Lung (tissue), 11 donors: ENCODE measurements at regions not wholly inside any gene's neighbourhood (a gene's known extent, or its start where the extent isn't known, plus 50 kb on each side); places are given as distances from the start of the nearest gene placed in this dataset.

Experiments
- ATAC-seq: fragments of 200-7000 bp; cut with Tn5 transposase; one replicate; pipeline ENCODE4 v1.9.1; 2020; ENCODE audit warnings: moderate number of reproducible peaks; ENCODE audit not compliant: insufficient read depth, low FRiP score
- DNase-seq, 3 donors: peaks; one replicate each; pipeline ENCODE4 v3.0.0-alpha.2; 2013 to 2017
- H3K27ac ChIP-seq, 2 donors: one replicate each; pipeline ENCODE4 v1.5.1; 2013; ENCODE audit warnings: mild to moderate bottlenecking in 2 of 2, moderate library complexity in 2 of 2, control low read depth in 1 of 2, inconsistent platforms in 1 of 2, low read depth in 1 of 2, low read length in 1 of 2
- H3K27me3 ChIP-seq, 3 donors: one replicate each; pipeline ENCODE4 v1.5.1; 2013; ENCODE audit warnings: low read length in 2 of 3; ENCODE audit not compliant: control insufficient read depth in 3 of 3, insufficient read depth in 3 of 3
- H3K36me3 ChIP-seq, 4 donors: one replicate each; pipeline ENCODE4 v1.5.1; 2013; ENCODE audit warnings: low read length in 4 of 4, mild to moderate bottlenecking in 1 of 4, moderate library complexity in 1 of 4; ENCODE audit not compliant: control insufficient read depth in 4 of 4, insufficient read depth in 4 of 4
- H3K4me1 ChIP-seq, 5 donors: one replicate each; pipeline ENCODE4 v1.5.1; 2013; ENCODE audit warnings: low read length in 5 of 5, mild to moderate bottlenecking in 2 of 5, moderate library complexity in 1 of 5; ENCODE audit not compliant: control insufficient read depth in 5 of 5, insufficient read depth in 5 of 5
- H3K4me3 ChIP-seq: one replicate; pipeline ENCODE4 v1.5.1; 2013; ENCODE audit warnings: mild to moderate bottlenecking, control low read depth, moderate library complexity
- H3K9ac ChIP-seq, 2 donors: one replicate each; pipeline ENCODE4 v1.5.1; 2013; ENCODE audit warnings: low read length in 2 of 2, control low read depth in 1 of 2; ENCODE audit not compliant: insufficient read depth in 1 of 2
- H3K9me3 ChIP-seq, 4 donors: one replicate each; pipeline ENCODE4 v1.5.1; 2013; ENCODE audit warnings: low read length in 3 of 4, mild to moderate bottlenecking in 1 of 4, moderate library complexity in 1 of 4; ENCODE audit not compliant: control insufficient read depth in 4 of 4, insufficient read depth in 3 of 4
- WGBS, 2 donors: extraction: QIAGEN DNeasy Blood & Tissue Kit; methylation state at CpG; one replicate each; pipeline ENCODE4 v1.1.7; 2013; 5-methylcytosine and 5-hydroxymethylcytosine counted together
- TF ChIP-seq, protein P1 (sequence below): IDR thresholded peaks from 2 replicates; pipeline ENCODE4 v1.5.1; 2012; ENCODE audit warnings: mild to moderate bottlenecking; ENCODE audit errors: control extremely low read depth, extremely low read depth
- donor health status: control.
- donor health status: control.
- donor health status: Bipolar disorder and iron deficiency.
- donor health status: healthy.
- donor health status: DM: yes; HTN: yes; CAD: no.

DNA sequence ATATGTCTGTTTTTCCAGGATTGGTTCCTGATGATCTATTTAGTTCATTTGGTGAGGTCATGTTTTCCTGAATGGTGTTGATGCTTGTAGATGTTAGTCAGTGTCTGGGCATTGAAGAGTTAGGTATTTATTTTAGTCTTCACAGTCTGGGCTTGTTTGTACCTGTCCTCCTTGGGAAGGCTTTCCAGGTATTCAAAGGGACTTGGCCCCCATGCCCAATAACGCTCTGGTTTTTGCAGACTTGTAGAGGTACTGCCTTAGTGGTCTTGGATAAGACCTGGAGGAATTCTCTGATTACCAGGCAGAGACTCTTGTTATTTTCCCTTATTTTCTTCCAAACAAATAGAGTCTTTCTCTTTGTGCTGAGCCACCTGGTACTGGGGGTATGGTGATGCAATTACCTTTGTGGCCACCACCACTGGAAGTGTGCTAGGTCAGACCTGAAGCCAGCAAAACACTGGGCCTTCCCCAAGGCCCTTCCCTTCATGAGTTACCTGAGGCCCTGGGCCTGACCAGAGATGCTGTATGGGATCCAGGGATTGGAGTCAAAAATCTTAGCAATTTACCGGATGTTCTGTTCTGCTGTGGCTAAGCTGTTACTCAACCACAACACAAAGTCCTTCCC lies 63.3 kb upstream of the RXFP1 start:
- ATAC-seq (no peak), DNase-seq (no peak)
- Histone ChIP-seq H3K9me3 (peaks cover 0 to 3% (median 1%) of the 10 kb centered on the region in 4 donors), H3K9ac (no peak overlapping the region), H3K4me3 (no peak overlapping the region), H3K27ac (no peak overlapping the region), H3K4me1 (no peaks in the 10 kb centered on the region), H3K36me3 (no peaks in the 10 kb centered on the region), H3K27me3 (no peaks in the 10 kb centered on the region)
- TF ChIP-seq, protein P1, sequence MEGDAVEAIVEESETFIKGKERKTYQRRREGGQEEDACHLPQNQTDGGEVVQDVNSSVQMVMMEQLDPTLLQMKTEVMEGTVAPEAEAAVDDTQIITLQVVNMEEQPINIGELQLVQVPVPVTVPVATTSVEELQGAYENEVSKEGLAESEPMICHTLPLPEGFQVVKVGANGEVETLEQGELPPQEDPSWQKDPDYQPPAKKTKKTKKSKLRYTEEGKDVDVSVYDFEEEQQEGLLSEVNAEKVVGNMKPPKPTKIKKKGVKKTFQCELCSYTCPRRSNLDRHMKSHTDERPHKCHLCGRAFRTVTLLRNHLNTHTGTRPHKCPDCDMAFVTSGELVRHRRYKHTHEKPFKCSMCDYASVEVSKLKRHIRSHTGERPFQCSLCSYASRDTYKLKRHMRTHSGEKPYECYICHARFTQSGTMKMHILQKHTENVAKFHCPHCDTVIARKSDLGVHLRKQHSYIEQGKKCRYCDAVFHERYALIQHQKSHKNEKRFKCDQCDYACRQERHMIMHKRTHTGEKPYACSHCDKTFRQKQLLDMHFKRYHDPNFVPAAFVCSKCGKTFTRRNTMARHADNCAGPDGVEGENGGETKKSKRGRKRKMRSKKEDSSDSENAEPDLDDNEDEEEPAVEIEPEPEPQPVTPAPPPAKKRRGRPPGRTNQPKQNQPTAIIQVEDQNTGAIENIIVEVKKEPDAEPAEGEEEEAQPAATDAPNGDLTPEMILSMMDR: no peak
- WGBS, 2 donors: 95 to 96% methylated on average over 2 of the region's 2 CpGs

DNA sequence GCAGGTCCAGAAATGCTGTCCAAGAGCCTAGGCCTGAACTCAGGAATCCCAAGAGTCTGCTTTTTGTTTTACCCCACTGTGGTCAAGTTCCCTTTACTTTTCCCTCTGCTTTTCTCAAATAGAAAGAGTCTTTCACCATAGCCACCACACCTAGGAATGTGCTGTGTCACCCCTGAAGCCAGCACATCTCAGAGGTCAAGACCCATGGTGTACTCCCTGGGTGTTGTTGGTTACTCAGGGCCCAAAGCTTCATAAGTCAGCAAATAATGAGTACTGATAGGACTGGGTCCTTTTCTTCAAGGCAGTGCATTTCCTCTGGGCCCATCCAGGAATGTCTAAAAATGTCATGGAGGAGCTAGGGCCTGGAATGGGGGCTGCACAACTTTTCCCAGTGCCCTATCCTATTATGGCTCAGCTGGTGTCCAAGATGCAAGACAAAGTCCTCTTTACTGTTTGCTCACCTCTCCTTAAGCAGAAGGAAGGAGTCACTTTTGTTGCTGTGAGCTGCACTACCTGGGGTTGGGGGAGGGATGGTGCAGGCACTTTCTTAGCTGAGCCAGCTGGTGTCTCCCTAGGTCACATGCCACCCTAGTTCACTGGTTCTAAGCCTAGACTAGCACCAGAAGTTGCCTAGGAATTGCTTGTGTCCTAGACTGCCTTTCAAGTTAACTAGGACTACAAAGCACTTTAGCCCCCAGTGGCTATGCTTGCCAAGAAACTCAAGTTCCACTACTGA lies 62.4 kb upstream of the RXFP1 start:
- Histone ChIP-seq H3K4me1 (no peaks in the 10 kb centered on the region), H3K4me3 (no peak overlapping the region), H3K27me3 (no peaks in the 10 kb centered on the region), H3K9me3 (peaks cover 0 to 3% (median 1%) of the 10 kb centered on the region in 4 donors), H3K9ac (no peak overlapping the region), H3K27ac (no peak overlapping the region), H3K36me3 (no peaks in the 10 kb centered on the region)
- ATAC-seq (no peak), DNase-seq (no peak)
- TF ChIP-seq, protein P1: no peak

DNA sequence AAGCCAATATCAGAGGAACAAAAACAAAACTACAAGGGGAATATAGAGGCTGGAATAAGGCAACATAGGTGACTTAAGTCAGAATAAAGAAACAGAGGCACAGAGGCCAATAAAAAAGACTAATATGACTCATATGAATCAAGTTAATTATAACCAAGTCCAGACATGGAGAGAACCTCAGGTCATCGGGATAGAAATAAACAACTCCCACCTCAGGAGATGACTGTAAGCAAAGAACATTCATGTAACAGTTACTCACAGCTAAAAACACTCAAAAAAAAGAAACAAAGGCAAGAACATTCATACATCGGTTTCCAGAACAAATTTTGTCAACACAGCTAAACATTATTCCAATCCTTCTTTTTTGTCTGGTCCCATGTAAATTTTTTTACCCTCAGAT lies 60.3 kb upstream of the RXFP1 start:
- no peak overlapping the region for H3K27ac ChIP-seq
- ATAC-seq (no peak), DNase-seq (no peak)
- TF ChIP-seq, protein P1: no peak
- H3K36me3 ChIP-seq: no peaks in the 10 kb centered on the region
- no peaks in the 10 kb centered on the region for H3K4me1 ChIP-seq
- H3K9ac ChIP-seq: no peak overlapping the region
- whole genome bisulfite sequencing, 2 donors: 78 to 84% methylated on average over 2 of the region's 2 CpGs
- no peaks in the 10 kb centered on the region for H3K27me3 ChIP-seq
- H3K4me3 ChIP-seq: no peak overlapping the region
- peaks cover 0 to 3% (median 0%) of the 10 kb centered on the region in 4 donors for H3K9me3 ChIP-seq
